Hepatocyte (in vitro differentiated cells): ENCODE measurements at regions not wholly inside any gene's neighbourhood (a gene's known extent, or its start where the extent isn't known, plus 50 kb on each side); places are given as distances from the start of the nearest gene placed in this dataset.

ENCODE experiments used
- DNase-seq: peaks from one replicate; pipeline ENCODE4 v3.0.0-alpha.2; 2016; ENCODE audit warnings: low spot score
- H2AFZ ChIP-seq: fragments of 200-600 bp; sonication (generic); 2 replicates; pipeline ENCODE4 v1.6.0; 2016; ENCODE audit warnings: antibody characterized with exemption, mild to moderate bottlenecking
- H3K27ac ChIP-seq: fragments of 200-600 bp; sonication (generic); 2 replicates; pipeline ENCODE4 v1.5.1; 2016; ENCODE audit warnings: mild to moderate bottlenecking
- H3K27me3 ChIP-seq: fragments of 200-600 bp; sonication (generic); 2 replicates; pipeline ENCODE4 v1.6.1; 2016
- H3K36me3 ChIP-seq: fragments of 200-600 bp; sonication (generic); replicated peaks from 2 replicates; pipeline ENCODE4 v1.5.1; 2016; ENCODE audit warnings: low read depth; ENCODE audit not compliant: insufficient read depth
- H3K4me1 ChIP-seq: fragments of 200-600 bp; sonication (generic); 2 replicates; pipeline ENCODE4 v1.5.1; 2016; ENCODE audit warnings: mild to moderate bottlenecking, moderate library complexity; ENCODE audit not compliant: insufficient read depth
- H3K4me2 ChIP-seq: fragments of 200-600 bp; sonication (generic); 2 replicates; pipeline ENCODE4 v1.6.0; 2016
- H3K4me3 ChIP-seq: fragments of 200-600 bp; sonication (generic); 2 replicates; pipeline ENCODE4 v1.5.1; 2016; ENCODE audit warnings: mild to moderate bottlenecking
- H3K79me2 ChIP-seq: fragments of 200-600 bp; sonication (generic); 2 replicates; pipeline ENCODE4 v1.6.0; 2017; ENCODE audit warnings: mild to moderate bottlenecking
- H3K9me2 ChIP-seq: fragments of 200-600 bp; sonication (generic); replicated peaks from 2 replicates; pipeline ENCODE4 v1.6.0; 2017; ENCODE audit warnings: mild to moderate bottlenecking; ENCODE audit not compliant: insufficient read depth
- H3K9me3 ChIP-seq: fragments of 200-600 bp; sonication (generic); 2 replicates; pipeline ENCODE4 v1.5.1; 2016; ENCODE audit warnings: low read depth, mild to moderate bottlenecking
- H4K20me1 ChIP-seq: fragments of 200-600 bp; sonication (generic); 2 replicates; pipeline ENCODE4 v1.6.0; 2016; ENCODE audit warnings: mild to moderate bottlenecking; ENCODE audit not compliant: insufficient read depth, poor library complexity, severe bottlenecking
- EZH2 ChIP-seq: fragments of 200-600 bp; sonication (generic); IDR thresholded peaks from 2 replicates; pipeline ENCODE4 v1.6.1; 2016; ENCODE audit warnings: antibody characterized with exemption, mild to moderate bottlenecking, borderline replicate concordance
- EZH2phosphoT487 ChIP-seq: fragments of 200-600 bp; sonication (generic); IDR thresholded peaks from one replicate; pipeline ENCODE4 v1.6.1; 2018; ENCODE audit warnings: antibody characterized with exemption, mild to moderate bottlenecking, low read depth, moderate library complexity; ENCODE audit not compliant: unreplicated experiment, severe bottlenecking
- WGBS: methylation state at CpG from one replicate; pipeline ENCODE4 v1.1.6; 2016; ENCODE audit warnings: low lambda C conversion rate; ENCODE audit errors: missing lambda C conversion rate; 5-methylcytosine and 5-hydroxymethylcytosine counted together
- TF ChIP-seq, protein P1 (sequence below): fragments of 200-600 bp; sonication (generic); IDR thresholded peaks from 2 replicates; pipeline ENCODE4 v1.5.1; 2016; ENCODE audit warnings: antibody characterized with exemption, mild to moderate bottlenecking; ENCODE audit not compliant: poor library complexity

- no peaks in the 10 kb centered on the region for H3K4me1 ChIP-seq
- H3K27me3 ChIP-seq, result no peaks in the 10 kb centered on the region
- H3K9me2 ChIP-seq, result no peaks in the 10 kb centered on the region
- H3K4me3 ChIP-seq, result no peak overlapping the region
- no peak for DNase-seq
- no peak overlapping the region for H2AFZ ChIP-seq
- no peaks in the 10 kb centered on the region for H3K79me2 ChIP-seq
- no peak for TF ChIP-seq EZH2
- no peak for TF ChIP-seq EZH2phosphoT487
- TF ChIP-seq, protein P1, sequence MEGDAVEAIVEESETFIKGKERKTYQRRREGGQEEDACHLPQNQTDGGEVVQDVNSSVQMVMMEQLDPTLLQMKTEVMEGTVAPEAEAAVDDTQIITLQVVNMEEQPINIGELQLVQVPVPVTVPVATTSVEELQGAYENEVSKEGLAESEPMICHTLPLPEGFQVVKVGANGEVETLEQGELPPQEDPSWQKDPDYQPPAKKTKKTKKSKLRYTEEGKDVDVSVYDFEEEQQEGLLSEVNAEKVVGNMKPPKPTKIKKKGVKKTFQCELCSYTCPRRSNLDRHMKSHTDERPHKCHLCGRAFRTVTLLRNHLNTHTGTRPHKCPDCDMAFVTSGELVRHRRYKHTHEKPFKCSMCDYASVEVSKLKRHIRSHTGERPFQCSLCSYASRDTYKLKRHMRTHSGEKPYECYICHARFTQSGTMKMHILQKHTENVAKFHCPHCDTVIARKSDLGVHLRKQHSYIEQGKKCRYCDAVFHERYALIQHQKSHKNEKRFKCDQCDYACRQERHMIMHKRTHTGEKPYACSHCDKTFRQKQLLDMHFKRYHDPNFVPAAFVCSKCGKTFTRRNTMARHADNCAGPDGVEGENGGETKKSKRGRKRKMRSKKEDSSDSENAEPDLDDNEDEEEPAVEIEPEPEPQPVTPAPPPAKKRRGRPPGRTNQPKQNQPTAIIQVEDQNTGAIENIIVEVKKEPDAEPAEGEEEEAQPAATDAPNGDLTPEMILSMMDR, result no peak
- no peaks in the 10 kb centered on the region for H4K20me1 ChIP-seq
- WGBS, result 97% methylated on average over 13 of the region's 13 CpGs
- H3K4me2 ChIP-seq, result no peak overlapping the region
- no peak overlapping the region for H3K27ac ChIP-seq
- no peaks in the 10 kb centered on the region for H3K36me3 ChIP-seq
- no peaks in the 10 kb centered on the region for H3K9me3 ChIP-seq
Measured at GRCh38 chr11:24161587-24161986, 335.3 kb upstream of the LUZP2 start.

DNA sequence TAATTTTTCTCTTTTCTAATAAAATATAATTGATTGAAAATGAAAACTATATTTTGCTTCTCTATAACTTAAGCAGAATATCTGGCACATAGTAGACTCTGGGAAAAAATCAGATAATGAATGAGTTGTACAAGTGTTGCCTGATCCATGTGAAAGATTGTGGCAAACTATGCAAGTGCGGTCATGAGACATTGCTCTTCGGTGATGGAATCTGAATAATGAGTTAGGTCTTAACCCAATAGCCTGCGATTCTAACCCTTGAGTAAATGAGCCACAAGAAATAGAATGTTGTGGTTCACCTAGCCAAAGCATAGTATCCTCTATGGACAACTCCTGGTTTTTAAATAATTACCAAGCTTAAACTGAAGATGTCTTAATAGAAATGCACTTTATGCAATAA lies 333.7 kb upstream of the LUZP2 start:
- Histone ChIP-seq H3K9me3 (no peaks in the 10 kb centered on the region), H2AFZ (no peak overlapping the region), H3K27me3 (no peaks in the 10 kb centered on the region), H4K20me1 (no peaks in the 10 kb centered on the region), H3K27ac (no peak overlapping the region), H3K4me2 (no peak overlapping the region), H3K9me2 (no peaks in the 10 kb centered on the region), H3K4me3 (no peak overlapping the region), H3K79me2 (no peaks in the 10 kb centered on the region), H3K4me1 (no peaks in the 10 kb centered on the region), H3K36me3 (no peaks in the 10 kb centered on the region)
- TF ChIP-seq EZH2 (no peak), EZH2phosphoT487 (no peak)
- TF ChIP-seq, protein P1, result no peak
- DNase-seq, result no peak
- 96% methylated on average over 3 of the region's 3 CpGs for WGBS

GRCh38 chr11:24163841-24164240 lies 333.0 kb upstream of the LUZP2 start:
- no peaks in the 10 kb centered on the region for H3K9me2 ChIP-seq
- no peak overlapping the region for H2AFZ ChIP-seq
- H3K9me3 ChIP-seq, result no peaks in the 10 kb centered on the region
- no peak overlapping the region for H3K4me3 ChIP-seq
- H3K79me2 ChIP-seq, result no peaks in the 10 kb centered on the region
- no peak overlapping the region for H3K27ac ChIP-seq
- H3K4me1 ChIP-seq, result no peaks in the 10 kb centered on the region
- no peak for DNase-seq
- TF ChIP-seq EZH2, result no peak
- TF ChIP-seq, protein P1, result no peak
- TF ChIP-seq EZH2phosphoT487, result no peak
- no peaks in the 10 kb centered on the region for H3K36me3 ChIP-seq
- H3K4me2 ChIP-seq, result no peak overlapping the region
- H3K27me3 ChIP-seq, result no peaks in the 10 kb centered on the region
- H4K20me1 ChIP-seq, result no peaks in the 10 kb centered on the region

- no peaks in the 10 kb centered on the region for H3K9me2 ChIP-seq
- H3K4me1 ChIP-seq, result no peaks in the 10 kb centered on the region
- H3K79me2 ChIP-seq, result no peaks in the 10 kb centered on the region
- no peak overlapping the region for H3K4me2 ChIP-seq
- no peak overlapping the region for H2AFZ ChIP-seq
- DNase-seq, result no peak
- H3K27ac ChIP-seq, result no peak overlapping the region
- H3K4me3 ChIP-seq, result no peak overlapping the region
- WGBS, result 72% methylated on average over 1 of the region's 1 CpG
- TF ChIP-seq, protein P1, result no peak
- TF ChIP-seq EZH2 (no peak), EZH2phosphoT487 (no peak)
- no peaks in the 10 kb centered on the region for H4K20me1 ChIP-seq
- no peaks in the 10 kb centered on the region for H3K36me3 ChIP-seq
- no peaks in the 10 kb centered on the region for H3K27me3 ChIP-seq
- no peaks in the 10 kb centered on the region for H3K9me3 ChIP-seq
Measured at GRCh38 chr11:24171869-24172268, 325.0 kb upstream of the LUZP2 start.
